ENCODE measurements at regions not wholly inside any gene's neighbourhood (a gene's known extent, or its start where the extent isn't known, plus 50 kb on each side); places are given as distances from the start of the nearest gene placed in this dataset.

- no peak for FAIRE-seq
- peak; percentile 58; the same call in 2 of the 3 replicates for ATAC-seq
- H3K36me3 ChIP-seq (replicated peaks in 1 of 2; ENCODE audit: control insufficient read depth in 1 of 2, insufficient read depth in 2 of 2, low read length in 2 of 2) = no peaks in the 10 kb centered on the region
- CTCF ChIA-PET (ENCODE audit: low intra/inter-chr PET ratio, low total read pairs) = interaction anchor here (0.8 to 1.5 kb wide), 2 partner anchors 275 to 398 kb away, joined by 3 to 5 read pairs; no protein-coding TSS in a partner anchor
- POLR2A ChIA-PET = no interaction called here
- TF ChIP-seq ZNF263 (CRISPR knock-in tag; IDR thresholded peaks at IDR 0.05) = peak; percentile 63
- no peak for TF ChIP-seq AKNA (CRISPR knock-in tag; IDR thresholded peaks at IDR 0.05; ENCODE audit: borderline replicate concordance)
- TF ChIP-seq ZBTB42 (CRISPR knock-in tag; IDR thresholded peaks at IDR 0.05) = no peak
- no peak for TF ChIP-seq CHD2 (IDR thresholded peaks at IDR 0.05; ENCODE audit: low read depth, low read length)
- no peaks in the 10 kb centered on the region for H4K20me1 ChIP-seq (ENCODE audit: insufficient read depth, low read length)
- no peaks in the 10 kb centered on the region for H3K27me3 ChIP-seq (ENCODE audit: control insufficient read depth in 1 of 2, insufficient read depth in 2 of 2, low read length in 2 of 2)
- in situ Hi-C loops (cut with HindIII; ENCODE audit: extremely low pct_ligation_motif_present, low pct_unique_long_range_greater_than_20kb) = loop anchor here (10.0 to 25.0 kb wide), 2 partner anchors 270 to 1048 kb away; partner anchors contain the start of gene PCDH20
- no peaks in the 10 kb centered on the region for H3K4me1 ChIP-seq (ENCODE audit: insufficient read depth, low read length)
- peaks cover 10% of the 10 kb centered on the region; the same call in 1 of the 2 replicates for H3K9me3 ChIP-seq (ENCODE audit: low read length)
- DNase-seq (ENCODE audit: low spot score) = no peak
- H3K79me2 ChIP-seq (ENCODE audit: insufficient read depth, low read length) = no peaks in the 10 kb centered on the region
- no peak overlapping the region for H3K27ac ChIP-seq (ENCODE audit: extremely low read length, insufficient read depth, low read length)
- H3K9ac ChIP-seq (ENCODE audit: insufficient read depth, low read depth, low read length) = no peak overlapping the region
- no peak overlapping the region for H3K4me2 ChIP-seq (ENCODE audit: low read depth, low read length)
- H2AFZ ChIP-seq (ENCODE audit: low read length) = no peak overlapping the region
- intact Hi-C loops (cut with micrococcal nuclease; ENCODE audit: unreplicated experiment) = loop anchor here (1.0 to 5.0 kb wide), 3 partner anchors 273 to 1033 kb away; no protein-coding TSS in a partner anchor
- no TSS peak for BruUV-seq (replicated peaks)
- no peak overlapping the region for H3K4me3 ChIP-seq (replicated peaks in 1 of 3; ENCODE audit: insufficient read depth in 1 of 3, low read depth in 2 of 3, low read length in 3 of 3)
- 33% methylated on average over 3 of the region's 4 CpGs for WGBS (ENCODE audit: low lambda C conversion rate)
Measured at GRCh38 chr13:61684976-61685681, 269.5 kb upstream of the PCDH20 start.
